HL-60 (cell line): ENCODE measurements at regions not wholly inside any gene's neighbourhood (a gene's known extent, or its start where the extent isn't known, plus 50 kb on each side); places are given as distances from the start of the nearest gene placed in this dataset.

ENCODE experiments used
- DNase-seq, 2 experiments: peaks; one replicate each; pipeline ENCODE4 v3.0.0-alpha.2; 2010 to 2020; ENCODE audit warnings: low read depth in 1 of 2, low spot score in 1 of 2
- H3K27ac ChIP-seq: fragments of 250-450 bp; sonication (Bioruptor Pico); replicated peaks from 2 replicates; pipeline ENCODE4 v1.5.1; 2020; ENCODE audit warnings: mild to moderate bottlenecking, moderate library complexity
- H3K27me3 ChIP-seq: fragments of 250-450 bp; sonication (Bioruptor Pico); 2 replicates; pipeline ENCODE4 v1.5.1; 2021; ENCODE audit warnings: mild to moderate bottlenecking, moderate library complexity; ENCODE audit not compliant: insufficient read depth, poor library complexity, severe bottlenecking
- H3K4me3 ChIP-seq: replicated peaks from 2 replicates; pipeline ENCODE4 v1.5.1; 2011; ENCODE audit warnings: mild to moderate bottlenecking, control low read depth, low read length; ENCODE audit not compliant: insufficient read depth
- GABPA ChIP-seq: IDR thresholded peaks from 2 replicates; pipeline ENCODE4 v1.6.1; 2012; ENCODE audit warnings: low read depth
- POLR2AphosphoS5 ChIP-seq: IDR thresholded peaks from 2 replicates; pipeline ENCODE4 v1.6.1; 2012; ENCODE audit warnings: low read depth
- SPI1 ChIP-seq: IDR thresholded peaks from 2 replicates; pipeline ENCODE4 v1.6.1; 2012; ENCODE audit warnings: low read depth, mild to moderate bottlenecking, borderline replicate concordance
- TF ChIP-seq, protein P1 (sequence below): IDR thresholded peaks from 2 replicates; pipeline ENCODE4 v1.6.1; 2012; ENCODE audit warnings: low read depth; ENCODE audit not compliant: insufficient replicate concordance
- TF ChIP-seq, protein P2 (sequence below): IDR thresholded peaks from one replicate; pipeline ENCODE4 v1.5.1; 2011; ENCODE audit warnings: low read length, control low read depth, inconsistent platforms; ENCODE audit not compliant: insufficient read depth

DNA sequence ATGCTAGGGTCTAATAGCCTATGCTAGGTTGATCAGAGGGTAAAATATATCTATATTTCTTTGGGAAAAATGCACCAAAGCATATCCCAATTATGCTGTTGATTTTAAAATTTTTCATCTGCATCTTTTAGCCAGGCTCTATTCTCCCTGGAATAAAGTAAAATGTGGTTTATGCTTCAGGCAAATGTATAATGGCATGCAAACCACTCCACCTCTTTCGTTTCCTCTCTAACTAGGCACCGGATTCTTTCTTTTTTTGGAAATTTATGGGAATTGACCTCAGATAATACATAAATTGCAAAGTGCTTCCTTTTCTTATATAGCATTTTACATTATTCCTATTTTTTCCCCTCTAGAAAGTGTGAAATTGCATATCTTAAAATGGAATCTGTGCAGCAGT is 386.5 kb downstream of the OLFM4 start:
- Histone ChIP-seq H3K27me3 (no peaks in the 10 kb centered on the region), H3K27ac (no peak overlapping the region), H3K4me3 (no peak overlapping the region)
- no peak for DNase-seq
- no peak for TF ChIP-seq GABPA

GRCh38 chr13:53417601-53418000 is 389.0 kb downstream of the OLFM4 start:
- TF ChIP-seq POLR2AphosphoS5 (no peak), SPI1 (no peak), GABPA (no peak)
- TF ChIP-seq, protein P1, sequence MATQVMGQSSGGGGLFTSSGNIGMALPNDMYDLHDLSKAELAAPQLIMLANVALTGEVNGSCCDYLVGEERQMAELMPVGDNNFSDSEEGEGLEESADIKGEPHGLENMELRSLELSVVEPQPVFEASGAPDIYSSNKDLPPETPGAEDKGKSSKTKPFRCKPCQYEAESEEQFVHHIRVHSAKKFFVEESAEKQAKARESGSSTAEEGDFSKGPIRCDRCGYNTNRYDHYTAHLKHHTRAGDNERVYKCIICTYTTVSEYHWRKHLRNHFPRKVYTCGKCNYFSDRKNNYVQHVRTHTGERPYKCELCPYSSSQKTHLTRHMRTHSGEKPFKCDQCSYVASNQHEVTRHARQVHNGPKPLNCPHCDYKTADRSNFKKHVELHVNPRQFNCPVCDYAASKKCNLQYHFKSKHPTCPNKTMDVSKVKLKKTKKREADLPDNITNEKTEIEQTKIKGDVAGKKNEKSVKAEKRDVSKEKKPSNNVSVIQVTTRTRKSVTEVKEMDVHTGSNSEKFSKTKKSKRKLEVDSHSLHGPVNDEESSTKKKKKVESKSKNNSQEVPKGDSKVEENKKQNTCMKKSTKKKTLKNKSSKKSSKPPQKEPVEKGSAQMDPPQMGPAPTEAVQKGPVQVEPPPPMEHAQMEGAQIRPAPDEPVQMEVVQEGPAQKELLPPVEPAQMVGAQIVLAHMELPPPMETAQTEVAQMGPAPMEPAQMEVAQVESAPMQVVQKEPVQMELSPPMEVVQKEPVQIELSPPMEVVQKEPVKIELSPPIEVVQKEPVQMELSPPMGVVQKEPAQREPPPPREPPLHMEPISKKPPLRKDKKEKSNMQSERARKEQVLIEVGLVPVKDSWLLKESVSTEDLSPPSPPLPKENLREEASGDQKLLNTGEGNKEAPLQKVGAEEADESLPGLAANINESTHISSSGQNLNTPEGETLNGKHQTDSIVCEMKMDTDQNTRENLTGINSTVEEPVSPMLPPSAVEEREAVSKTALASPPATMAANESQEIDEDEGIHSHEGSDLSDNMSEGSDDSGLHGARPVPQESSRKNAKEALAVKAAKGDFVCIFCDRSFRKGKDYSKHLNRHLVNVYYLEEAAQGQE, result no peak
- TF ChIP-seq, protein P2, sequence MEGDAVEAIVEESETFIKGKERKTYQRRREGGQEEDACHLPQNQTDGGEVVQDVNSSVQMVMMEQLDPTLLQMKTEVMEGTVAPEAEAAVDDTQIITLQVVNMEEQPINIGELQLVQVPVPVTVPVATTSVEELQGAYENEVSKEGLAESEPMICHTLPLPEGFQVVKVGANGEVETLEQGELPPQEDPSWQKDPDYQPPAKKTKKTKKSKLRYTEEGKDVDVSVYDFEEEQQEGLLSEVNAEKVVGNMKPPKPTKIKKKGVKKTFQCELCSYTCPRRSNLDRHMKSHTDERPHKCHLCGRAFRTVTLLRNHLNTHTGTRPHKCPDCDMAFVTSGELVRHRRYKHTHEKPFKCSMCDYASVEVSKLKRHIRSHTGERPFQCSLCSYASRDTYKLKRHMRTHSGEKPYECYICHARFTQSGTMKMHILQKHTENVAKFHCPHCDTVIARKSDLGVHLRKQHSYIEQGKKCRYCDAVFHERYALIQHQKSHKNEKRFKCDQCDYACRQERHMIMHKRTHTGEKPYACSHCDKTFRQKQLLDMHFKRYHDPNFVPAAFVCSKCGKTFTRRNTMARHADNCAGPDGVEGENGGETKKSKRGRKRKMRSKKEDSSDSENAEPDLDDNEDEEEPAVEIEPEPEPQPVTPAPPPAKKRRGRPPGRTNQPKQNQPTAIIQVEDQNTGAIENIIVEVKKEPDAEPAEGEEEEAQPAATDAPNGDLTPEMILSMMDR, result no peak
- no peak overlapping the region for H3K4me3 ChIP-seq
- no peak for DNase-seq
- H3K27ac ChIP-seq, result no peak overlapping the region
- no peaks in the 10 kb centered on the region for H3K27me3 ChIP-seq

DNA sequence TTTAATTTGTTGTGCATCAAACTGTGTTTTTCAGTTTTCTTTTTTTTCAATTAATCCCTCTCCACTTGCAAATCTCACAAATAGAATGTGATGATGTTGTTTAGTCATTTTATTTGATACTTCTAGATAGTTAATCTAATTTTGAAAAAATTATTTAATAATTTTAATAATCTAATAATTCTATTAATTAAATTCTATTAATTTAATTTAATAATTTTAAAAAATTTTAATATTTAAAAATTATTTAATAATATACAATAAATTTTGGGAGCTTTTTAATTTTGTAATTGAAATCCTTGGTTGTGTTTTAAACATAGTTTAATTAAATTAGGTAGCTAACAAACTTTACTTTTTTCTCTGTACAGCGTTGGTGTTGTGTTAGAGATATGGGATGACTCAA is 393.8 kb downstream of the OLFM4 start:
- no peak overlapping the region for H3K27ac ChIP-seq
- H3K27me3 ChIP-seq, result no peaks in the 10 kb centered on the region
- no peak overlapping the region for H3K4me3 ChIP-seq
- TF ChIP-seq, protein P2, result no peak
- TF ChIP-seq, protein P1, result no peak
- no peak for TF ChIP-seq SPI1
- no peak for DNase-seq

GRCh38 chr13:53436396-53436795 is 407.8 kb downstream of the OLFM4 start:
- TF ChIP-seq, protein P1, result no peak
- TF ChIP-seq, protein P2, result no peak
- no peak for TF ChIP-seq SPI1
- TF ChIP-seq GABPA, result no peak
- no peak for TF ChIP-seq POLR2AphosphoS5
- DNase-seq, result no peak
- no peak overlapping the region for H3K27ac ChIP-seq
- no peaks in the 10 kb centered on the region for H3K27me3 ChIP-seq
- H3K4me3 ChIP-seq, result no peak overlapping the region
